ENCODE measurements at regions not wholly inside any gene's neighbourhood (a gene's known extent, or its start where the extent isn't known, plus 50 kb on each side); places are given as distances from the start of the nearest gene placed in this dataset.

DNA sequence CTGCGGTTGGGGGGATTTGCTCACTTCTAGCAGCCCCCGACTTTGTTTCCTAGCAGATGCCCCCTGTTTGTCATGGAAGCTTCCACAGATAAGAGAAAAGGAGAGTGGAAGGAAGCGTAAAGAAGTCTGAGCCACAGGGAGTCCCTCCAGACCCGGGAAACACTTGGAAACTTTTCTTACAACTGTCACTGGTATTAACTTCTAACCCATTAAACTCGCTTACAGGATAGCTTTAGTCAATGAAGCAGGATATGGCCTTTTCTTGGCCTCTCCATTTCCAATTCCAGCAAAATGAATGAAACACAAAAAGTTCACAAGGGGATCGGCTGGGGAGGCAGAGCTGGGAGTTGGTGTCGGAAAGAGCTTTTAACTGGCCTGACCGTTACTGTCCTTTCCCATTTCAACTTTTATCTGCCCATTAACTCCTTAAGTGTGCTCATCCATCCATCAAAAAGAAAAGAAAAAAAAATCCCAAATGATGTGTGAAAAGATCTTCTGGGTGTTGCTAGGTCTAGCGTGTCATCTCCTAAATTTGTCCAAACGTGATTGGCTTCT, 231.9 kb upstream of the ARGLU1 start:
- Histone ChIP-seq H3K4me1 (no peaks in the 10 kb centered on the region), H3K4me3 (no peak overlapping the region), H3K36me3 (no peaks in the 10 kb centered on the region), H3K27ac (no peak overlapping the region), H3K27me3 (no peaks in the 10 kb centered on the region), H3K9me3 (no peaks in the 10 kb centered on the region)
- DNase-seq: no peak
- TF ChIP-seq, protein P1, sequence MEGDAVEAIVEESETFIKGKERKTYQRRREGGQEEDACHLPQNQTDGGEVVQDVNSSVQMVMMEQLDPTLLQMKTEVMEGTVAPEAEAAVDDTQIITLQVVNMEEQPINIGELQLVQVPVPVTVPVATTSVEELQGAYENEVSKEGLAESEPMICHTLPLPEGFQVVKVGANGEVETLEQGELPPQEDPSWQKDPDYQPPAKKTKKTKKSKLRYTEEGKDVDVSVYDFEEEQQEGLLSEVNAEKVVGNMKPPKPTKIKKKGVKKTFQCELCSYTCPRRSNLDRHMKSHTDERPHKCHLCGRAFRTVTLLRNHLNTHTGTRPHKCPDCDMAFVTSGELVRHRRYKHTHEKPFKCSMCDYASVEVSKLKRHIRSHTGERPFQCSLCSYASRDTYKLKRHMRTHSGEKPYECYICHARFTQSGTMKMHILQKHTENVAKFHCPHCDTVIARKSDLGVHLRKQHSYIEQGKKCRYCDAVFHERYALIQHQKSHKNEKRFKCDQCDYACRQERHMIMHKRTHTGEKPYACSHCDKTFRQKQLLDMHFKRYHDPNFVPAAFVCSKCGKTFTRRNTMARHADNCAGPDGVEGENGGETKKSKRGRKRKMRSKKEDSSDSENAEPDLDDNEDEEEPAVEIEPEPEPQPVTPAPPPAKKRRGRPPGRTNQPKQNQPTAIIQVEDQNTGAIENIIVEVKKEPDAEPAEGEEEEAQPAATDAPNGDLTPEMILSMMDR (IDR thresholded peaks at IDR 0.05): no peak
- TF ChIP-seq POLR2A (IDR thresholded peaks at IDR 0.05): no peak
- intact Hi-C loops (cut with DNase I; ENCODE audit: low total_unique reads): no loop called here

GRCh38 chr13:106797081-106797640, 229.2 kb upstream of the ARGLU1 start:
- Histone ChIP-seq H3K27me3 (no peaks in the 10 kb centered on the region), H3K4me1 (no peaks in the 10 kb centered on the region), H3K9me3 (no peaks in the 10 kb centered on the region), H3K4me3 (no peak overlapping the region), H3K36me3 (no peaks in the 10 kb centered on the region), H3K27ac (no peak overlapping the region)
- intact Hi-C loops (cut with DNase I; ENCODE audit: low total_unique reads): no loop called here
- TF ChIP-seq, protein P1 (IDR thresholded peaks at IDR 0.05): no peak
- no peak for TF ChIP-seq POLR2A (IDR thresholded peaks at IDR 0.05)
- DNase-seq: no peak

DNA sequence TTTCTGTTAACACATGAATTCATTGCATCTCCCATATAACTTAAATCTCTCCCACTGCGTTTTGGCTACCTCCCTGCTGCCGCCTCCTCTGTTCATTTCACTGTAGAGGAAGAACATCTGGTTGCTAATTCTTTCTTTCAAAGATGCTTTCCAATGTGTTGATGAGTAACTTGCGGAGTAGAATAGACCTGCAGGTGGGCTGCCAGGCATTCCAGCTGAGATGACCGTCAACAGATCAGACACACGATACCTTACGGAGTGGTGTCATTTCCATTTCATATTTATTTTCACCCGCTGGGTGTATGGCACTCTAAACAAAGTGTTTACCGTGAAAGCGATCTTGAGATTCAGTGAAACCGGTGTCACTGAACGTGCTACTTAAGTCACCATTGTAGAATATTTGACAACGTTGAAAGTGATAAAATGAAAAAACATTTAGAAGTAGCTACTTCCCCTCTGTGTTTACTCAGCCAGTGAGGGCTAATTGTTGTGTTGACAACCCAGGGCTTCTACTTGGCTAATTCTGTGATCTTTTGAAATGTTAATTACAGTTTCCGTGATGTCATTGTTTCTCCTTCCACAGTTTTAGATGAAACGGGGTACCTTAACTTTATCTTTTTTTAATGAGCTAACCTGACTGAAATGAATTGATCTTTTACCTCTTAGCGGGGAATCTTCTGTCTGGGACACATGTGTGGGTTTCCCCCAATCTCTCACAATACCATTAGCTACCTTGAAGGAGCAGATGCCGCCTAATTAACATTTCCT, 228.5 kb upstream of the ARGLU1 start:
- no peak for TF ChIP-seq POLR2A (IDR thresholded peaks at IDR 0.05)
- TF ChIP-seq, protein P1 (IDR thresholded peaks at IDR 0.05): no peak
- Histone ChIP-seq H3K36me3 (no peaks in the 10 kb centered on the region), H3K4me3 (no peak overlapping the region), H3K27me3 (no peaks in the 10 kb centered on the region), H3K9me3 (no peaks in the 10 kb centered on the region), H3K4me1 (no peaks in the 10 kb centered on the region), H3K27ac (no peak overlapping the region)
- no peak for DNase-seq
- intact Hi-C loops (cut with DNase I; ENCODE audit: low total_unique reads): no loop called here

- TF ChIP-seq, protein P1 (IDR thresholded peaks at IDR 0.05): no peak
- no peak for TF ChIP-seq POLR2A (IDR thresholded peaks at IDR 0.05)
Observed at GRCh38 chr13:106795847-106796246, 227.9 kb upstream of the ARGLU1 start.

DNA sequence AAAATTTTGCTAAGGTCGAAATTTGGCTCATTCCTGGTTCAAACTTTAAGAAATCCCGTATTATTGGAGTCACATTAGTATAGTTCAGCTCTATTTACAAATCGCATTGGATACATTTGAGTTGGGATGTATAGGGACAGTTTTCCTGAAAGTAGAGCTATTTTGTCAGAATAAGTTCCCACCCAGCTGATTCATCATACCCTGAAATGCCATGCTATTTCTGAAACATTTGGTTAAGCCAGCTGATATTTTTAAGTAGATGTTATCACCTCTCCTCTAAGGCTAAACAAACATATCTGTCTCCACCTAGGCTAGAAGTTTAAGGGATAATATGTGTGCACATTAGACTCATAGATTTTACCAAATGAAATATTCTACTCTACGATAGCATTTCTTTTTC, 226.2 kb upstream of the ARGLU1 start:
- no peak overlapping the region for H3K4me3 ChIP-seq
- intact Hi-C loops (cut with DNase I; ENCODE audit: low total_unique reads): no loop called here
- H3K36me3 ChIP-seq: no peaks in the 10 kb centered on the region
- TF ChIP-seq, protein P1 (IDR thresholded peaks at IDR 0.05): no peak
- TF ChIP-seq POLR2A (IDR thresholded peaks at IDR 0.05): no peak
- no peak for DNase-seq
- no peaks in the 10 kb centered on the region for H3K4me1 ChIP-seq
- no peaks in the 10 kb centered on the region for H3K9me3 ChIP-seq
- no peaks in the 10 kb centered on the region for H3K27me3 ChIP-seq
- H3K27ac ChIP-seq: no peak overlapping the region

More at GRCh38 chr13:106795847-106796246, 227.9 kb upstream of the ARGLU1 start:
- no peaks in the 10 kb centered on the region for H3K27me3 ChIP-seq
- no peak overlapping the region for H3K27ac ChIP-seq
- H3K36me3 ChIP-seq: no peaks in the 10 kb centered on the region
- H3K4me1 ChIP-seq: no peaks in the 10 kb centered on the region
- no peak for DNase-seq
- no peak overlapping the region for H3K4me3 ChIP-seq
- intact Hi-C loops (cut with DNase I; ENCODE audit: low total_unique reads): no loop called here
- H3K9me3 ChIP-seq: no peaks in the 10 kb centered on the region
